VCaP (cell line): ENCODE measurements at regions not wholly inside any gene's neighbourhood (a gene's known extent, or its start where the extent isn't known, plus 50 kb on each side); places are given as distances from the start of the nearest gene placed in this dataset.
A peak's percentile ranks its signal among the peaks of the same experiment; 100 is the strongest.

Source experiments
- H3K27ac ChIP-seq: fragments of 450-650 bp; 2 replicates; pipeline ENCODE4 v1.5.1; 2017
- TF ChIP-seq, protein P1 (sequence below): fragments of 450-650 bp; conservative IDR thresholded peaks from 2 replicates; pipeline ENCODE4 v1.5.1; 2017; ENCODE audit warnings: mild to moderate bottlenecking, moderate library complexity

DNA sequence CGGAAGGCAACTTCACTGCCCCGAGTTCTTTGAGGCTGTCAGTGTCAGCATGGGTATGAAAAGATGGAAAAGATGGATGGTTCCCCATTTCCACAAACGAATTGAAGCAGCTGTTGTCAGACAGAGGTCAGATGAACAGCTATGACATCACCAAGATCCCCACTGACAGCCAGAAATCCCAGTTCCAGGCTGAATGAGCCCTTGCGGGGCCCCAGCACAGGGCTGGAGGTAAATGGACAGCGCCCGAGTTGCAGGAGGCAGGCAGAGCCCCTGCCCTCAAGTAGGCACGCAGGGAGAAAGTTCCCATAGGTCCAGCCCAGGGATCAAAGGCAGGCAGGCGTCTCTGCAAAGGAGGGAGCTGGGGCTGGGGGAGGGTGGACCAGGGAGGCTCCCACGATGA is 169.5 kb upstream of the AGAP1 start:
- H3K27ac ChIP-seq: no peak overlapping the region
- TF ChIP-seq, protein P1, sequence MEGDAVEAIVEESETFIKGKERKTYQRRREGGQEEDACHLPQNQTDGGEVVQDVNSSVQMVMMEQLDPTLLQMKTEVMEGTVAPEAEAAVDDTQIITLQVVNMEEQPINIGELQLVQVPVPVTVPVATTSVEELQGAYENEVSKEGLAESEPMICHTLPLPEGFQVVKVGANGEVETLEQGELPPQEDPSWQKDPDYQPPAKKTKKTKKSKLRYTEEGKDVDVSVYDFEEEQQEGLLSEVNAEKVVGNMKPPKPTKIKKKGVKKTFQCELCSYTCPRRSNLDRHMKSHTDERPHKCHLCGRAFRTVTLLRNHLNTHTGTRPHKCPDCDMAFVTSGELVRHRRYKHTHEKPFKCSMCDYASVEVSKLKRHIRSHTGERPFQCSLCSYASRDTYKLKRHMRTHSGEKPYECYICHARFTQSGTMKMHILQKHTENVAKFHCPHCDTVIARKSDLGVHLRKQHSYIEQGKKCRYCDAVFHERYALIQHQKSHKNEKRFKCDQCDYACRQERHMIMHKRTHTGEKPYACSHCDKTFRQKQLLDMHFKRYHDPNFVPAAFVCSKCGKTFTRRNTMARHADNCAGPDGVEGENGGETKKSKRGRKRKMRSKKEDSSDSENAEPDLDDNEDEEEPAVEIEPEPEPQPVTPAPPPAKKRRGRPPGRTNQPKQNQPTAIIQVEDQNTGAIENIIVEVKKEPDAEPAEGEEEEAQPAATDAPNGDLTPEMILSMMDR: no peak

DNA sequence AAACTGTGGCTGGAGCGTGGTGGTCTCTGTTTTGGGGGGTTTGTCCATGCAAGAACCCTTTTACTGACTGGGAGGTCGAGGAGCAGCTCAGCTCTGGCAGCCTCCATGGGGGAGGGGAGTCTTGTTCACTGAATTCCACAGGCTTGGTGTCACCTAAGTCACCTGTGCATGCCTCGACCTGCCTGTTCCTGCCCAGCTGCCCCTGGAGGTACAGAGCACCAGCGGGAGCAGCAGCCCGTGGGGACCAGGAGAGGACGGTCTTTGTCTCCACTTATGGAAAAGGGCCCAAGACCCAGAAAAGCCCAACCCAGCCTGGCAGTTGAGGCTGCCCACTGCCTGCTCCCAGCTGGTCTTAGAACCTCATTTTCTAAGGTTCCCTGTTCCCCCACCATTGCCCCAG is 168.7 kb upstream of the AGAP1 start:
- H3K27ac ChIP-seq: no peak overlapping the region
- TF ChIP-seq, protein P1: no peak

DNA sequence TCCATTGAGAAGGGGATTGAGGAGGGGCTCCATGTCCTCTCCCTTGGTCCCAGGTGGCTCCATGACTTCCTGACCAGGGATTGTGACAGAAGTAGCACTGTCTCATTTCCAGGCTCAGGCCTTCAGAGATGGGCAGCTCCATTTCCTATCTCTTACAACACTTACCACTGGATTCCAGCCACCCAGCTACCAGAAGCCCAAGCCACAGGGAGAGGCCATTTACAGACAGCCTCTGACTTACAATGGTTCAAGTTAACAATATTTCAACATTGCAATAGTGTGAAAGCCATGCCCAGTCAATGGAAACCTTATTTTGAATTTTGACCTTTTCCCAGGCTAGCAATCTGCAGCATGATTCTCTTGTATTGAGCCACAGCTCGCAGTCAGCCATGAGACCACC is 164.9 kb upstream of the AGAP1 start:
- TF ChIP-seq, protein P1: no peak
- H3K27ac ChIP-seq: no peak overlapping the region

DNA sequence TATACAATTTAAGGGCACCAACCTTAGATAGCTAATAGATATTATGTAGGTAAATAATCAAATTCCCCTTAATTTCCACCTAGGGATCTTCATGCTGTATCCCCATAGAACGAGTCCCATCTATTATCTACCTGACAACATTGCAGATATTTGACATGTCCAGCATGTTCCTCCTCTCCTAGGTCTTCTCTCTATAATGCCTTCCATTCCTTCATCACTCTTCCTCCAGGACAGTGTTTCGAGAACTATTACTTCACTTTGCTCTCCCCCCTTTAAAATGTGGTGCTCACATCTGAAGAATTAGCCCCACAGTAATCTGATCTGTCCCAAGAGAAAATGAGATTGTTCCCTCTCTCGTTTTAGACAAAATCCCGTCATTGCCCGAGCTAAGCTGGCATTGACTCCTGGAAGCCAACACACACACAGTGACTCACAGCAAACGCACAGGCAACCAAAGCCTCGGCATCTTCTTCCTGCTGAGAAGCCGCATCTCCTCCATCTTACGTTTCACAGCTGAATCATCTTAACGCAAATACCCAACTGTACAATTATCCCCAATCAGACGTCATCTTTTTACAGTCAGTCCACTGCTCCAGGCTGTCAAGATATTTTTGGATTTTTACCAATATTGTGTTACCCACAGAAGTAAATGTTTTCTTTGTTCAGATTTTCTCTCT is 162.9 kb upstream of the AGAP1 start:
- H3K27ac ChIP-seq: no peak overlapping the region

DNA sequence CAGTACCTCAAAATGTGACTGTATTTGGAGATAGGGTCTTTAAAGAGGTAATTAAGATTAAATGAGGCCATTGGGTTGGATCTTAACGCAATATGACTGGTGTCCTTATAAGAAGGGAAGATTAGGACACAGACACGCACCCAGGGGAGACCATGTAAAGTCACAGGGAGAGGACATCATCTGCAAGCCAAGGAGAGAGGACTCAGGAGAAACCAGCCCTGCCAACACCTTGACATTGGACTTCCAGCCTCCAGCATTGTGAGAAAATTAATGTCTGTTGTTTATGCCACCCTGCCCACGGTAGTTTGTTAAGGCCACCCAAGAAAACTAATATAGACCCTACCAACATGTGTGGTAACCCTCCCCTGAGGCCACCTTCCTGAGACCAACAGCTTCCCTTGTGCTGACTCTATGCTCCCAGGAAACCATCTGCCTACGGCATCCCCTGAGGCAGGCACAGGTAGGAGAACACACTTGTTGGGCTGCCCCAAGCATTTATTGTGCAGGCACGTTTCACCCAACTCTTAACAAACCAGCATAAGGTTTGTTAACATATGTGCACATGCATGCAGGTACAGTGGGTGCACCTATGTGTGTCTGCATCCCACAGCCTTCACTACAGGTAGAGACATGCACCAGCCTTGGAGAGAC is 161.5 kb upstream of the AGAP1 start:
- no peak overlapping the region for H3K27ac ChIP-seq
- TF ChIP-seq, protein P1: no peak

More for the DNA sequence above, 162.9 kb upstream of the AGAP1 start:
- TF ChIP-seq, protein P1: no peak

DNA sequence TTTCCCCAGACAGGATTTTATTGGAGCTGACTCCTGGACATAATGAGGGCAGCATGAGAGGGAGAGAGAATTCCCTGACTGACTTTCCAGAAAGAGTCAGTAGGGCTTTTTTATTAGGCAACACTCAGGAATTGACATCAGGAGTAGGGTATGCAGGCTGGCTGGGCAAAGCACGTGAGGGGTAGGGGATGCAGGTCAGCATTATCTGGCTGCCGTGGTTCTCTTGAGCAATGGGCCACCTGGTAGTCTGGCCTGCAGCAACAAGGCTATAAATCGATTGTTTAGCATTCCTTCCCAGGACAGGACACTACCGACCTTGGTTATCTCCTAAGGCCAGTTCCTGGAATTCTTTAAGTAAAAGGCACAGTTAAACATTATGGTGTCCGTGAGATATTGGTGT is 160.8 kb upstream of the AGAP1 start:
- H3K27ac ChIP-seq: no peak overlapping the region
- TF ChIP-seq, protein P1: no peak

DNA sequence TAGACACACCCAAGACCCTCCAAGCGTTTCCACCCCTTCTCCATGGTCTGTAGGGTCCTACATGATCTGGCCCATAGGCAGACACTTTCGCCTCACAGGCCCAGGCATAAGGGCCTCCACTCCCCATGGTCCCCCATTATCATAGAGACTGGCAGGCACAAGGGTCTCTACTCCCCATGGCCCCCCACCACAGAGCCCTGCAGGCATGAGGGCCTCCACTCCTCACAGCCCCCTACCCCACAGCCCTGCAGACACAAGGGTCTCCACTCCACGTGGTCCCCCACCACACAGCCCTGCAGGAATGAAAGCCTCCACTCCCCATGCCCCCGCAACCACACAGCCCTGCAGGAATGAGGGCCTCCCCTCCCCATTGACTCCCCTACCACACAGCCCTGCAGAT is 159.7 kb upstream of the AGAP1 start:
- peak overlapping the region; percentile 48; the same call in 1 of the 2 replicates for H3K27ac ChIP-seq
- TF ChIP-seq, protein P1: no peak
